GM12878 (cell line): ENCODE measurements at regions not wholly inside any gene's neighbourhood (a gene's known extent, or its start where the extent isn't known, plus 50 kb on each side); places are given as distances from the start of the nearest gene placed in this dataset.

Source experiments
- CTCF ChIP-seq, 3 experiments: IDR thresholded peaks in 2 of 3; conservative IDR thresholded peaks in 1 of 3; 2 replicates each; pipeline ENCODE4 v1.5.1; 2011; ENCODE audit warnings: low read depth in 3 of 3, low read length in 3 of 3, mild to moderate bottlenecking in 3 of 3, control low read depth in 2 of 3, moderate library complexity in 2 of 3, inconsistent platforms in 1 of 3, mixed read lengths in 1 of 3; ENCODE audit not compliant: control insufficient read depth in 2 of 3, insufficient read depth in 1 of 3; ENCODE audit errors: extremely low read depth in 1 of 3
- HCFC1 ChIP-seq: fragments of 150-350 bp; IDR thresholded peaks from 2 replicates; pipeline ENCODE4 v1.6.1; 2014; ENCODE audit warnings: low read length
- TARDBP ChIP-seq: IDR thresholded peaks from 2 replicates; pipeline ENCODE4 v1.6.1; 2016; ENCODE audit warnings: borderline replicate concordance
- YY1 ChIP-seq: IDR thresholded peaks from 2 replicates; pipeline ENCODE4 v1.6.1; 2011; ENCODE audit warnings: low read depth, mild to moderate bottlenecking, low read length
- ZNF687 ChIP-seq: fragments of 450-650 bp; IDR thresholded peaks from 2 replicates; pipeline ENCODE4 v1.6.1; 2017; ENCODE audit warnings: mild to moderate bottlenecking, moderate library complexity

- no peak for TF ChIP-seq YY1
- no peak for TF ChIP-seq HCFC1
- TF ChIP-seq ZNF687: no peak
- TF ChIP-seq CTCF (IDR thresholded peaks at IDR 0.05 in 2 of 3, conservative IDR thresholded peaks at IDR 0.05 in 1 of 3; ENCODE audit: control insufficient read depth in 2 of 3, extremely low read depth in 1 of 3, insufficient read depth in 1 of 3, low read depth in 3 of 3, low read length in 3 of 3): no peak
- TF ChIP-seq TARDBP: no peak
Measured at GRCh38 chr2:147500229-147500628, 344.6 kb upstream of the ACVR2A start.
